Neural progenitor cell (in vitro differentiated cells): ENCODE measurements at regions not wholly inside any gene's neighbourhood (a gene's known extent, or its start where the extent isn't known, plus 50 kb on each side); places are given as distances from the start of the nearest gene placed in this dataset.

Experiments used
- CTCF ChIP-seq: fragments of 200-600 bp; sonication (generic); IDR thresholded peaks from 2 replicates; pipeline ENCODE4 v1.5.1; 2017; ENCODE audit warnings: antibody characterized with exemption, mild to moderate bottlenecking
- EZH2 ChIP-seq: fragments of 200-600 bp; sonication (generic); IDR thresholded peaks from 2 replicates; pipeline ENCODE4 v1.6.1; 2017; ENCODE audit warnings: antibody characterized with exemption, mild to moderate bottlenecking, moderate library complexity
- EZH2phosphoT487 ChIP-seq: fragments of 200-600 bp; sonication (generic); IDR thresholded peaks from 2 replicates; pipeline ENCODE4 v1.6.1; 2017; ENCODE audit warnings: antibody characterized with exemption

- TF ChIP-seq CTCF (no peak), EZH2 (no peak), EZH2phosphoT487 (no peak)
Measured at GRCh38 chr10:83937161-83937560, 202.1 kb upstream of the GHITM start.
